CD4-positive, alpha-beta T cell treated with Interleukin-21 for 1 hour (primary cell): ENCODE measurements at regions not wholly inside any gene's neighbourhood (a gene's known extent, or its start where the extent isn't known, plus 50 kb on each side); places are given as distances from the start of the nearest gene placed in this dataset.
"Not testable (repeated sequence)": the region's sequence is repeated elsewhere in the genome, so short reads cannot be mapped to it uniquely, and the experiment has no call there.

Experiments
- DNase-seq: peaks from one replicate; pipeline ENCODE4 v3.0.0-alpha.2; 2020

GRCh38 chr11:47928426-47928825, 51.9 kb upstream of the PTPRJ start:
- no peak for DNase-seq

- no peak for DNase-seq
Measured at GRCh38 chr11:47924184-47924691, 56.1 kb upstream of the PTPRJ start.

DNA sequence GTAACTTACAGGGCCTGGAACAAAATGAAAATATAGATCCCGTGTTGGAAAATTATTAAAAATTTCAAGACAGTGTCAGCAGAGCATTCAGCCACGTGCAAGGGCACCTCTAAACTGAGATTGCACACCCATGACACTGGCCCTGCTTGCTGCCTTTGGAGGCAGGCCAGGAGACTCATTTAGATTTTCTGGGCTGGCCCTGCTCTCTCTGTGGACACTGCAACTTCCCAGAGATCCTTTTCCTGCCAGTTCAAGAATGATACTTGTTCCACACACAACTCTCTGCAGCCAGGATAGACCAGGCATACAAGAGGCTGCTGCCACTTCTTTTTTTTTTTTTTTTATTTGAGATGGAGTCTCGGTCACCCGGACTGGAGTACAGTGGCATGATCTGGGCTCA, 56.7 kb upstream of the PTPRJ start:
- DNase-seq = no peak

GRCh38 chr11:47921080-47921555, 59.2 kb upstream of the PTPRJ start:
- DNase-seq = not testable (repeated sequence)

DNA sequence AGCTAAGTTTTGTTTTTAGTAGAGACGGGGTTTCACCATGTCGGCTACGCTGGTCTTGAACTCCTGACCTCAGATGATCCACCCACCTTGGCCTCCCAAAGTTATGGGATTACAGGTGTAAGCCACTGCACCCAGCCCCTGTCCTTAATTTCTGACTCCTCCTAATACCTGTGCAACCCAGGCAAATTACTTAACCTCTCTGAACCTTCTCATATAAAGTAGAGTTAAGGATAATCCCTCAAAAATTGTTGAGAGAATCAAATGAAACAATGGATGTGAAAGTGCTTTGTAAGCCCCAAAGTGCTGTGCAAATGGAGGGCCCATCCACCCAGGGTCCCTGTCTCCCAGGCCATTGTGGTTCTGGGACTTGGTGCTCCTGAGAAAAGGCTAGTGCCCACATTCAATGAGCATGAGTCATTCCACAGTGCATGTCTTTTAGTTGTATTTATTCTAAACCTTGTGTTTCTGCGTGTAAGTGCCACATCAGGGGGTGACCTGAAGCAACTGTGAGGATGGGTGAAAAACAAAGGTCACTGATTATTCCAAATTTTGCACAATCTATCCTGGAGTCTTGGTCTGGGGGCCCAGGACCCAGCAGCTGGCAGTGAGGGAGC, 61.4 kb upstream of the PTPRJ start:
- no peak for DNase-seq

DNA sequence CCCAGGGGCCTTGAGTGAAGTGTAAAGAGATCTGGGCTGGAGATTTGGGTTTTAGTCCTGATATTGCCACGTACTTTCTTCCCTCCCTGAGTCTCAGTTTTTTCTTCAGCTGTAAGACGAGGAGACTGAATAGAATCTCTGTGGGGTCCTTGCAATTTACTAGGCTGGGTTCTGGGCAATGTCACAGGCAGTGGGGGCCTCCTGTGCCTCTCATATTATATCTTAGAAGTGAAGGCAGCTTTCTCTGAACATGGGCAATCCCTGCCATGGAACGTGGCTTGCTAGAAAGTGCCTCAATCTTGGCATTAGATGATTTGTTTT, 62.0 kb upstream of the PTPRJ start:
- DNase-seq = no peak

- peak; percentile 37 for DNase-seq
Measured at GRCh38 chr11:47917599-47918369, 62.6 kb upstream of the PTPRJ start.

DNA sequence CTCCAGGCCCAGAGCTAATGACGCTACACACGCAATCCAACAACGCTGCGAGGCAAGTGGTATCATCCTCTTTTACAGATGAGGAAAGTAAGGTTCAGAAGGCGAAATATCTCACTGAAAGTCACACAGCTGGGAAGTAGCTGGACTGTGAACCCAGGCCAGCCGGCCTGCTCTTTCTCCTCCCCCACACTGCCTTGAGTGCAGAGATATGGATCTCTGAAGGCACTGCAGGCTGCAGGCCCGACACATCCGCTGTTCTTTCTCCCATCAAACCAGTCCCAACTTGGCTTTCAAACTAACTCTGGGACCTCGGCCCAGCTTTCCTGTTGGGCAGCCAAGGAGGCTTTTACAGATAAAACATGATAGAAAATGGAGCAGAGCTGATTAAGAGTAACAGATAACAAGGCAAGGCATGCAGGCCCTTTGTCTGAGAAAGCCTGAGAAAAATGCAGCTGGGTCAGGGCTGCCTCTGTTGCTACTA, 64.0 kb upstream of the PTPRJ start:
- no peak for DNase-seq

DNA sequence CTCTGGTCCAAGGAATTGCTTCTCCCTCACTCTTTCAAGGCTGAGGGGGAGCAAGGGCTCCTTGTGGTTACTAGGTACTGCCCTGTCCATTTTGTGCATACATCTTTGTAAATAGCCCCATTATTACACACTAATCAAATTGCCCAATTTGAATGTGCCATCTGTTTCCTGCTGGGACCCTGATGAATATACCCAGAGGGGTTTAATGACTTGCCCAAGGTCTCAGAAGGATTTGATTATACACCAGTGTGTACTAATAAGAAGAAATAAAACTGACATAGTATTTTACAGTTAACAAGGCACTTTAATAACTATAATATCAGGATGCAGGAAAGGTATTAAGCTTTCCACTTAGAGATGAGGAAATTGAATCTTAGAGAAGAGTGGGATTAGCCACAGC, 64.6 kb upstream of the PTPRJ start:
- DNase-seq = no peak

GRCh38 chr11:47915374-47915773, 65.0 kb upstream of the PTPRJ start:
- peak; percentile 36 for DNase-seq

- no peak for DNase-seq
Measured at GRCh38 chr11:47914743-47915142, 65.6 kb upstream of the PTPRJ start.

GRCh38 chr11:47913529-47914244, 65.5 kb upstream of the NUP160 start:
- no peak for DNase-seq

GRCh38 chr11:47912843-47913437, 64.8 kb upstream of the NUP160 start:
- DNase-seq = no peak

GRCh38 chr11:47911149-47911548, 63.0 kb upstream of the NUP160 start:
- DNase-seq = no peak

- no peak for DNase-seq
Measured at GRCh38 chr11:47908198-47908597, 60.0 kb upstream of the NUP160 start.

DNA sequence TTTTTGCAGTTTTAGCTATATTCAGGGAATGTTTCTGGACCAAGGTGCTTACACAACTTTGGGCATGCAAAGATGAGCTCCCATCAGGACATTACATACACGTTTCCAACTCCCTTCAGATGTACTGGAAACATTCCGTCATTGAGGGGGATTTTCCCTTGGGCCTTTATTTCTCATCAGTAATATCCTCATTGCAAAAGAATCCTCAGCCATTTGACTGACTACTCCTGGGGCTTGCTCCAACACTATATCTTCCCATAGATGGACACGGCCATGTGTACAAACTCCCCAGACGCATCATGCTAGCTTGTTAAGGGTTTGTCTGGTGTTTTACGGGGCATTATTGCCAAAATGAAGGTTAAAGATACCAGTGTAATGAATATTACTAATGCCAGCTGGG, 59.3 kb upstream of the NUP160 start:
- DNase-seq = no peak

- no peak for DNase-seq
Measured at GRCh38 chr11:47906066-47906465, 57.9 kb upstream of the NUP160 start.

GRCh38 chr11:47905358-47906059, 57.4 kb upstream of the NUP160 start:
- DNase-seq = no peak

- DNase-seq = no peak
Measured at GRCh38 chr11:47904808-47905207, 56.7 kb upstream of the NUP160 start.

GRCh38 chr11:47904048-47904447, 55.9 kb upstream of the NUP160 start:
- no peak for DNase-seq

- DNase-seq = no peak
Measured at GRCh38 chr11:47899801-47900200, 51.7 kb upstream of the NUP160 start.
